Mesenchymal stem cell (in vitro differentiated cells and primary cell): ENCODE measurements at regions not wholly inside any gene's neighbourhood (a gene's known extent, or its start where the extent isn't known, plus 50 kb on each side); places are given as distances from the start of the nearest gene placed in this dataset.

Source experiments
- DNase-seq: peaks from one replicate; pipeline ENCODE4 v3.0.0-alpha.2; 2013
- H2AFZ ChIP-seq: one replicate; pipeline ENCODE4 v1.6.1; 2013; ENCODE audit warnings: low read depth, mild to moderate bottlenecking, control low read depth, inconsistent platforms, low read length, moderate library complexity
- H2AK5ac ChIP-seq: 2 replicates; pipeline ENCODE4 v1.6.1; 2013; ENCODE audit warnings: low read length, moderate library complexity, mild to moderate bottlenecking, inconsistent platforms; ENCODE audit not compliant: severe bottlenecking
- H2BK120ac ChIP-seq: one replicate; pipeline ENCODE4 v1.6.1; 2013; ENCODE audit warnings: low read depth, mild to moderate bottlenecking, inconsistent platforms, low read length, moderate library complexity
- H2BK12ac ChIP-seq, 2 experiments: one replicate each; pipeline ENCODE4 v1.6.1; 2013; ENCODE audit warnings: inconsistent platforms in 2 of 2, low read length in 2 of 2, mild to moderate bottlenecking in 2 of 2, moderate library complexity in 2 of 2, control low read depth in 1 of 2
- H2BK15ac ChIP-seq: one replicate; pipeline ENCODE4 v1.6.1; 2013; ENCODE audit warnings: mild to moderate bottlenecking, low read depth, inconsistent platforms; ENCODE audit not compliant: poor library complexity, severe bottlenecking
- H2BK5ac ChIP-seq: 2 replicates; pipeline ENCODE4 v1.6.1; 2013; ENCODE audit warnings: low read depth, mild to moderate bottlenecking, low read length, control low read depth, inconsistent platforms; ENCODE audit not compliant: poor library complexity, severe bottlenecking
- H3K14ac ChIP-seq, 2 experiments: one replicate each; pipeline ENCODE4 v1.6.1; 2013; ENCODE audit warnings: inconsistent platforms in 2 of 2, low read length in 2 of 2, control low read depth in 1 of 2, mild to moderate bottlenecking in 1 of 2, moderate library complexity in 1 of 2
- H3K18ac ChIP-seq, 2 experiments: one replicate each; pipeline ENCODE4 v1.6.1; 2013; ENCODE audit warnings: inconsistent platforms in 2 of 2, low read length in 2 of 2, control low read depth in 1 of 2, low read depth in 1 of 2, mild to moderate bottlenecking in 1 of 2
- H3K23ac ChIP-seq, 2 experiments: one replicate each; pipeline ENCODE4 v1.6.1; 2013; ENCODE audit warnings: inconsistent platforms in 2 of 2, low read length in 2 of 2, mild to moderate bottlenecking in 2 of 2, moderate library complexity in 2 of 2, control low read depth in 1 of 2
- H3K27ac ChIP-seq: 2 replicates; pipeline ENCODE4 v1.5.1; 2013; ENCODE audit warnings: mild to moderate bottlenecking, moderate library complexity, low read length, control low read depth, inconsistent platforms; ENCODE audit not compliant: poor library complexity, severe bottlenecking
- H3K27me3 ChIP-seq, 2 experiments: 2 replicates each; pipeline versions ENCODE4 v1.6.1 to v1.7.0; 2013; ENCODE audit warnings: low read length in 2 of 2, mild to moderate bottlenecking in 2 of 2, moderate library complexity in 2 of 2, control low read depth in 1 of 2, inconsistent platforms in 1 of 2; ENCODE audit not compliant: control insufficient read depth in 1 of 2, insufficient read depth in 1 of 2
- H3K36me3 ChIP-seq, 2 experiments: 2 replicates each; pipeline versions ENCODE4 v1.6.1 to v1.7.0; 2013; ENCODE audit warnings: low read length in 2 of 2, control low read depth in 1 of 2, inconsistent platforms in 1 of 2, low read depth in 1 of 2, mild to moderate bottlenecking in 1 of 2; ENCODE audit not compliant: insufficient read depth in 2 of 2, control insufficient read depth in 1 of 2
- H3K4ac ChIP-seq, 2 experiments: one replicate each; pipeline ENCODE4 v1.6.1; 2013; ENCODE audit warnings: inconsistent platforms in 2 of 2, low read length in 2 of 2, mild to moderate bottlenecking in 2 of 2, moderate library complexity in 2 of 2, control low read depth in 1 of 2, low read depth in 1 of 2
- H3K4me1 ChIP-seq: 2 replicates; pipeline ENCODE4 v1.6.1; 2013; ENCODE audit warnings: low read depth, low read length, control low read depth; ENCODE audit not compliant: control insufficient read depth, insufficient read depth
- H3K4me2 ChIP-seq: 2 replicates; pipeline ENCODE4 v1.6.1; 2013; ENCODE audit warnings: low read length, mild to moderate bottlenecking, inconsistent platforms; ENCODE audit not compliant: poor library complexity, severe bottlenecking
- H3K4me3 ChIP-seq, 2 experiments: 2 replicates each; pipeline versions ENCODE4 v1.5.1 to v1.7.0; 2013; ENCODE audit warnings: low read length in 2 of 2, mild to moderate bottlenecking in 2 of 2, control low read depth in 1 of 2, low read depth in 1 of 2; ENCODE audit not compliant: insufficient read depth in 1 of 2
- H3K79me1 ChIP-seq: replicated peaks from 2 replicates; pipeline ENCODE4 v1.6.1; 2013; ENCODE audit warnings: mild to moderate bottlenecking, control low read depth, low read length, inconsistent platforms; ENCODE audit not compliant: poor library complexity, severe bottlenecking
- H3K9ac ChIP-seq: 2 replicates; pipeline ENCODE4 v1.7.0; 2013; ENCODE audit warnings: mild to moderate bottlenecking, low read length, moderate library complexity
- H3K9me3 ChIP-seq: 2 replicates; pipeline ENCODE4 v1.7.0; 2013; ENCODE audit warnings: mild to moderate bottlenecking, low read length; ENCODE audit not compliant: control insufficient read depth
- H4K8ac ChIP-seq: one replicate; pipeline ENCODE4 v1.6.1; 2013; ENCODE audit warnings: inconsistent platforms, mild to moderate bottlenecking, low read length, moderate library complexity
- H4K91ac ChIP-seq: one replicate; pipeline ENCODE4 v1.6.1; 2013; ENCODE audit warnings: mild to moderate bottlenecking, low read length, inconsistent platforms
- WGBS: methylation state at CpG from one replicate; pipeline ENCODE4 v1.1.7; 2013; ENCODE audit warnings: mixed read lengths; 5-methylcytosine and 5-hydroxymethylcytosine counted together

DNA sequence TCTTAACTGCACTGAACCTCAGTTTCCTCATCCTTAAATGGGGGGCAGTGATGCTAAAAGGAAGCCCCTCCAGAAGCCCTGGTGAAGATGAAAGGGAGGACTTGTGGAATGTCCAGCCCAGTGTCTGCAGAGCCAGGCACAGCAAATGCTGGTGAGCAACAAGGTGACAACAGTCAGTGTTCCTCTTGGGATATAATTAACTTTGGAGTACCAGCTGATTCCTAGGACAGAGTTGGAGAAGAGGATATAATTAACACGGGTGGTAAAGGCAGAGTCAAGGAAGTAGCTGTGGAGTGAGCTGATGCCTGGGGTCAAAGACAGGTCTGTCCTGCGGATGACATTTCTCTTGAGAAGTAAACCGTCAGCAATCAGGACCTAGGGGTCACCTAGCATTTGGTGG is 60.7 kb upstream of the MRPS6 start:
- Histone ChIP-seq H4K91ac (no peak overlapping the region), H2BK5ac (no peak overlapping the region), H3K18ac (no peak overlapping the region), H3K9ac (no peak overlapping the region), H3K4me2 (no peak overlapping the region), H2BK15ac (no peak overlapping the region), H3K4ac (no peak overlapping the region), H3K27me3 (no peaks in the 10 kb centered on the region), H2BK120ac (no peak overlapping the region), H3K79me1 (no peaks in the 10 kb centered on the region), H2AK5ac (no peak overlapping the region), H2BK12ac (no peak overlapping the region), H3K4me1 (no peaks in the 10 kb centered on the region), H3K9me3 (peaks cover 71% of the 10 kb centered on the region), H2AFZ (no peak overlapping the region), H3K36me3 (no peaks in the 10 kb centered on the region), H3K23ac (no peak overlapping the region), H3K4me3 (no peak overlapping the region), H4K8ac (no peak overlapping the region), H3K14ac (no peak overlapping the region), H3K27ac (no peak overlapping the region)
- no peak for DNase-seq
- 89% methylated on average over 3 of the region's 3 CpGs for whole genome bisulfite sequencing

DNA sequence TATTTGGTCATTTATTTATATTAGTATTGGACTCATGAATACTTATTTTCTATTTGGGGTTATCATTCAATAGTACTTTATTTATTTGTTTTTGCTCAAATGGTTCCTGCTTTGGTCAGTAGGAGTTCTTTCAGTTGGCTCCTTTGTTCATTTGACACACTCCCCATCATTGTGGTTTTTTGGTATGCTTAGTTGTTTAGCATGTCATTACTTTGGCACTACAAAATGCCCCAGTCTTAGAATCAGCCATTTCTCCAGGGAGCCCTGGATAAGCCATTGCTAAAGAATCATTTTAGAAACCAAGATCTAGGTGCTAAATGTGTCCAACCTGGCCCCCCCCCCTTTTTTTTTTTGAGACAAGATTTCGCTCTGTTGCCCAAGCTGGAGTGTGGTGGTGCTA is 61.7 kb upstream of the MRPS6 start:
- Histone ChIP-seq H2BK120ac (no peak overlapping the region), H3K9ac (no peak overlapping the region), H2BK5ac (no peak overlapping the region), H3K27ac (no peak overlapping the region), H3K79me1 (no peaks in the 10 kb centered on the region), H3K18ac (no peak overlapping the region), H3K14ac (no peak overlapping the region), H2BK12ac (no peak overlapping the region), H3K4me1 (no peaks in the 10 kb centered on the region), H3K23ac (no peak overlapping the region), H3K4ac (no peak overlapping the region), H2AK5ac (no peak overlapping the region), H4K8ac (no peak overlapping the region), H2BK15ac (no peak overlapping the region), H4K91ac (no peak overlapping the region), H3K9me3 (peaks cover 71% of the 10 kb centered on the region), H3K4me2 (no peak overlapping the region), H3K36me3 (no peaks in the 10 kb centered on the region), H3K27me3 (no peaks in the 10 kb centered on the region), H2AFZ (no peak overlapping the region), H3K4me3 (no peak overlapping the region)
- WGBS = no CpG with 5 or more reads among the region's 1 CpG
- no peak for DNase-seq

DNA sequence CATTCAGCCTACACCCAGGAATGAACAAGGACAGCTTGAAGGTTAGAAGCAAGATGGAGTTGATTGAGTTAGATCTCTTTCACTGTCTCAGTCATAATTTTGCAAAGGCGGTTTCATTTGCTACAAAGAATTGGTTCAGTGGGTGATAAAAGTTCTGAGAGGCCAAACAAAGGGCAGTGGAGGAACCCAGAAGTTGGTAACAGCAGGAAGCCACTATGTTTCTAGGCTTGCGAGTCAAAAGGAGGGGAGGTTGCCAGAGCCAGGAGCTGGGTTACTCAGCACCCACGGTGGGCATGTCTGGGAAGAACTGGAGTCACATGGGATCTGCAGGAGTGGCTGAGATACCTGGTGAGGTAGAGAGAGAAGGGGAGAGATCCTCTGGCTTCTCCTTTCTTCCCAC is 64.2 kb upstream of the MRPS6 start:
- H3K27ac ChIP-seq = no peak overlapping the region
- H3K27me3 ChIP-seq = no peaks in the 10 kb centered on the region
- H2AFZ ChIP-seq = no peak overlapping the region
- no peak overlapping the region for H3K4me2 ChIP-seq
- no peaks in the 10 kb centered on the region for H3K79me1 ChIP-seq
- no peak overlapping the region for H3K9ac ChIP-seq
- DNase-seq = no peak
- H2BK15ac ChIP-seq = no peak overlapping the region
- no peak overlapping the region for H4K91ac ChIP-seq
- H3K4ac ChIP-seq = no peak overlapping the region
- no peak overlapping the region for H2BK5ac ChIP-seq
- no peak overlapping the region for H2BK120ac ChIP-seq
- no peaks in the 10 kb centered on the region for H3K36me3 ChIP-seq
- H3K23ac ChIP-seq = no peak overlapping the region
- no peak overlapping the region for H2BK12ac ChIP-seq
- peaks cover 54% of the 10 kb centered on the region for H3K9me3 ChIP-seq
- H2AK5ac ChIP-seq = no peak overlapping the region
- no peak overlapping the region for H4K8ac ChIP-seq
- peak overlapping the region in 1 of 2 experiments; percentile 10 for H3K4me3 ChIP-seq
- no peak overlapping the region for H3K14ac ChIP-seq
- no peaks in the 10 kb centered on the region for H3K4me1 ChIP-seq
- no peak overlapping the region for H3K18ac ChIP-seq
- WGBS = 89% methylated on average over 2 of the region's 3 CpGs

DNA sequence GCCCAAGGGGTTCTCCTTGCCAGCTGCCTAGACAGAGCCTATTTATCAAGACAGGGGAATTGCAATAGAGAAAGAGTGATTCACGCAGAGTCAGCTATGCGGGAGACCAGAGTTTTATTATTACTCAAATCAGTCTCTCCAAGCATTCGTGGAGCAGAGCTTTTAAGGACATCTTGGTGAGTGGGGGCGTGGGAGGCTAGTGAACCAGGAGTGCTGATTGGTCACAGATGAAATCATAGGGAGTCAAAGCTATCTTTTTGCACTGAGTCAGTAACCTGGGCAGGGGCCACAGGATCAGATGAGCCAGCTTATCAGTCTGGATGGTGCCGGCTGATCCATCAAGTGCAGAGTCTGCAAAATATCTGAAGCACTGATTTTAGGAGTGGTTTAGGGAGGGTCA is 64.8 kb upstream of the MRPS6 start:
- Histone ChIP-seq H2BK12ac (no peak overlapping the region), H3K4ac (no peak overlapping the region), H2BK5ac (no peak overlapping the region), H2BK15ac (no peak overlapping the region), H3K18ac (no peak overlapping the region), H3K23ac (no peak overlapping the region), H4K8ac (no peak overlapping the region), H3K36me3 (no peaks in the 10 kb centered on the region), H3K9ac (no peak overlapping the region), H3K79me1 (no peaks in the 10 kb centered on the region), H3K4me3 (no peak overlapping the region), H2AFZ (no peak overlapping the region), H3K4me2 (no peak overlapping the region), H4K91ac (no peak overlapping the region), H3K27ac (no peak overlapping the region), H3K14ac (no peak overlapping the region), H3K4me1 (no peaks in the 10 kb centered on the region), H2AK5ac (no peak overlapping the region), H3K9me3 (peaks cover 54% of the 10 kb centered on the region), H2BK120ac (no peak overlapping the region), H3K27me3 (no peaks in the 10 kb centered on the region)
- no peak for DNase-seq
- 88% methylated on average over 5 of the region's 5 CpGs for WGBS
